GM23248 (cell line): ENCODE measurements at regions not wholly inside any gene's neighbourhood (a gene's known extent, or its start where the extent isn't known, plus 50 kb on each side); places are given as distances from the start of the nearest gene placed in this dataset.

Source experiments
- DNase-seq: peaks from one replicate; pipeline ENCODE4 v3.0.0-alpha.2; 2015
- H2AFZ ChIP-seq: fragments of 200-600 bp; sonication (generic); 2 replicates; pipeline ENCODE4 v1.6.1; 2016; ENCODE audit warnings: antibody characterized with exemption
- H3F3A ChIP-seq: fragments of 200-600 bp; sonication (generic); 2 replicates; pipeline ENCODE4 v1.6.1; 2016; ENCODE audit warnings: mild to moderate bottlenecking, antibody characterized with exemption, mixed run types; ENCODE audit not compliant: insufficient read depth
- H3K27ac ChIP-seq: fragments of 200-600 bp; sonication (generic); 2 replicates; pipeline ENCODE4 v1.5.1; 2016; ENCODE audit warnings: mild to moderate bottlenecking
- H3K27me3 ChIP-seq: fragments of 200-600 bp; sonication (generic); replicated peaks from 2 replicates; pipeline ENCODE4 v1.6.1; 2016; ENCODE audit warnings: mild to moderate bottlenecking; ENCODE audit not compliant: insufficient read depth
- H3K36me3 ChIP-seq: fragments of 200-600 bp; sonication (generic); 2 replicates; pipeline ENCODE4 v1.6.1; 2016; ENCODE audit warnings: low read depth, mild to moderate bottlenecking
- H3K4me1 ChIP-seq: fragments of 200-600 bp; sonication (generic); 2 replicates; pipeline ENCODE4 v1.6.1; 2016; ENCODE audit warnings: mild to moderate bottlenecking; ENCODE audit not compliant: insufficient read depth
- H3K4me2 ChIP-seq: fragments of 200-600 bp; sonication (generic); one replicate; pipeline ENCODE4 v1.6.1; 2016; ENCODE audit warnings: mild to moderate bottlenecking; ENCODE audit not compliant: unreplicated experiment
- H3K4me3 ChIP-seq: fragments of 200-600 bp; sonication (generic); 2 replicates; pipeline ENCODE4 v1.5.1; 2016; ENCODE audit warnings: mild to moderate bottlenecking
- H3K79me2 ChIP-seq: fragments of 200-600 bp; sonication (generic); 2 replicates; pipeline ENCODE4 v1.6.1; 2016; ENCODE audit warnings: mild to moderate bottlenecking; ENCODE audit not compliant: insufficient read depth
- H3K9ac ChIP-seq: fragments of 200-600 bp; sonication (generic); 2 replicates; pipeline ENCODE4 v1.6.1; 2016; ENCODE audit warnings: mild to moderate bottlenecking
- H3K9me2 ChIP-seq: fragments of 200-600 bp; sonication (generic); 2 replicates; pipeline ENCODE4 v1.6.1; 2016; ENCODE audit warnings: mixed run types, mild to moderate bottlenecking, moderate library complexity; ENCODE audit not compliant: insufficient read depth
- H3K9me3 ChIP-seq: fragments of 200-600 bp; sonication (generic); one replicate; pipeline ENCODE4 v1.6.1; 2017; ENCODE audit warnings: low read depth
- H4K20me1 ChIP-seq: fragments of 200-600 bp; sonication (generic); 2 replicates; pipeline ENCODE4 v1.6.0; 2016; ENCODE audit not compliant: insufficient read depth
- EZH2 ChIP-seq: fragments of 200-600 bp; sonication (generic); IDR thresholded peaks from 2 replicates; pipeline ENCODE4 v1.6.1; 2018; ENCODE audit warnings: antibody characterized with exemption, mild to moderate bottlenecking; ENCODE audit not compliant: insufficient read depth, poor library complexity, severe bottlenecking
- EZH2phosphoT487 ChIP-seq: fragments of 200-600 bp; sonication (generic); IDR thresholded peaks from 2 replicates; pipeline ENCODE4 v1.6.1; 2018; ENCODE audit warnings: antibody characterized with exemption, moderate library complexity, mild to moderate bottlenecking, low read depth; ENCODE audit not compliant: insufficient read depth
- WGBS, 2 experiments: methylation state at CpG; one replicate each; pipeline ENCODE4 v1.1.6; 2015 to 2017; ENCODE audit warnings: low lambda C conversion rate in 2 of 2, low coverage in 1 of 2; ENCODE audit errors: missing lambda C conversion rate in 2 of 2; 5-methylcytosine and 5-hydroxymethylcytosine counted together
- in situ Hi-C: fragments of 300-500 bp; cut with MboI; formaldehyde crosslinking; loops from 2 replicates; pipeline ENCODE4 v1.15.0; 2020

GRCh38 chrY:14339524-14339923 lies 184.8 kb upstream of the NLGN4Y start:
- no peaks in the 10 kb centered on the region for H3K4me1 ChIP-seq
- H3F3A ChIP-seq = no peaks in the 10 kb centered on the region
- no peak overlapping the region for H2AFZ ChIP-seq
- TF ChIP-seq EZH2 (no peak), EZH2phosphoT487 (no peak)
- in situ Hi-C loops = no loop called here
- no peak overlapping the region for H3K27ac ChIP-seq
- H3K27me3 ChIP-seq = no peaks in the 10 kb centered on the region
- H4K20me1 ChIP-seq = no peaks in the 10 kb centered on the region
- WGBS, 2 experiments = 61 to 62% methylated on average over 4 of the region's 4 CpGs
- no peaks in the 10 kb centered on the region for H3K9me3 ChIP-seq
- H3K36me3 ChIP-seq = no peaks in the 10 kb centered on the region
- no peaks in the 10 kb centered on the region for H3K79me2 ChIP-seq
- no peaks in the 10 kb centered on the region for H3K9me2 ChIP-seq
- DNase-seq = no peak
- no peak overlapping the region for H3K9ac ChIP-seq
- no peak overlapping the region for H3K4me2 ChIP-seq
- no peak overlapping the region for H3K4me3 ChIP-seq

GRCh38 chrY:14340459-14341143 lies 183.7 kb upstream of the NLGN4Y start:
- H3K9me2 ChIP-seq = no peaks in the 10 kb centered on the region
- no peaks in the 10 kb centered on the region for H3K79me2 ChIP-seq
- TF ChIP-seq EZH2phosphoT487 = no peak
- no peak for TF ChIP-seq EZH2
- in situ Hi-C loops = no loop called here
- no peaks in the 10 kb centered on the region for H3K4me1 ChIP-seq
- no peaks in the 10 kb centered on the region for H3K27me3 ChIP-seq
- H2AFZ ChIP-seq = no peak overlapping the region
- no peak overlapping the region for H3K27ac ChIP-seq
- H3K4me3 ChIP-seq = no peak overlapping the region
- H3K4me2 ChIP-seq = no peak overlapping the region
- H3K36me3 ChIP-seq = no peaks in the 10 kb centered on the region
- H4K20me1 ChIP-seq = no peaks in the 10 kb centered on the region
- DNase-seq = peak; percentile 47
- H3K9me3 ChIP-seq = no peaks in the 10 kb centered on the region
- WGBS, 2 experiments = 65 to 71% methylated on average over 6 of the region's 6 CpGs
- no peak overlapping the region for H3K9ac ChIP-seq
- H3F3A ChIP-seq = no peaks in the 10 kb centered on the region

GRCh38 chrY:14344648-14345333 lies 179.5 kb upstream of the NLGN4Y start:
- peak; percentile 26 for DNase-seq
- Histone ChIP-seq H3K9me3 (no peaks in the 10 kb centered on the region), H3F3A (no peaks in the 10 kb centered on the region), H4K20me1 (no peaks in the 10 kb centered on the region), H3K27me3 (no peaks in the 10 kb centered on the region), H3K4me1 (no peaks in the 10 kb centered on the region), H3K4me2 (no peak overlapping the region), H3K79me2 (no peaks in the 10 kb centered on the region), H3K4me3 (no peak overlapping the region), H3K9ac (no peak overlapping the region), H3K27ac (no peak overlapping the region), H3K36me3 (no peaks in the 10 kb centered on the region), H2AFZ (no peak overlapping the region), H3K9me2 (no peaks in the 10 kb centered on the region)
- WGBS, 2 experiments = 12 to 16% methylated on average over 4 to 5 of the region's 5 CpGs
- TF ChIP-seq EZH2 = no peak
- no peak for TF ChIP-seq EZH2phosphoT487
- in situ Hi-C loops = no loop called here

- no peaks in the 10 kb centered on the region for H3F3A ChIP-seq
- H3K4me1 ChIP-seq = no peaks in the 10 kb centered on the region
- no peak overlapping the region for H3K4me2 ChIP-seq
- no peak overlapping the region for H3K9ac ChIP-seq
- H3K36me3 ChIP-seq = no peaks in the 10 kb centered on the region
- H3K79me2 ChIP-seq = no peaks in the 10 kb centered on the region
- no peak overlapping the region for H3K27ac ChIP-seq
- no peak overlapping the region for H2AFZ ChIP-seq
- 0 to 13% methylated on average over 1 of the region's 1 CpG for WGBS, 2 experiments
- DNase-seq = no peak
- in situ Hi-C loops = no loop called here
- TF ChIP-seq EZH2 = no peak
- no peak for TF ChIP-seq EZH2phosphoT487
- no peaks in the 10 kb centered on the region for H3K9me3 ChIP-seq
- H3K9me2 ChIP-seq = no peaks in the 10 kb centered on the region
- H3K27me3 ChIP-seq = no peaks in the 10 kb centered on the region
- H4K20me1 ChIP-seq = no peaks in the 10 kb centered on the region
- H3K4me3 ChIP-seq = no peak overlapping the region
These were observed 172.7 kb upstream of the NLGN4Y start for GRCh38 chrY:14351590-14351989.
